CD8-positive, alpha-beta memory T cell (primary cell): ENCODE measurements at regions not wholly inside any gene's neighbourhood (a gene's known extent, or its start where the extent isn't known, plus 50 kb on each side); places are given as distances from the start of the nearest gene placed in this dataset.
A peak's percentile ranks its signal among the peaks of the same experiment; 100 is the strongest.

Experiments used
- CTCF ChIA-PET: fragments of 350-600 bp; sonication (Branson Sonifier 250); formaldehyde crosslinking; loops from one replicate; lab custom pipeline; 2021; ENCODE audit warnings: antibody characterized with exemption; lab: Charles Lee
- POLR2A ChIA-PET: fragments of 350-600 bp; sonication (Branson Sonifier 250); formaldehyde crosslinking; loops from one replicate; lab custom pipeline; 2021; ENCODE audit warnings: antibody characterized with exemption; lab: Charles Lee
- DNase-seq, 5 donors: peaks; one replicate each; pipeline versions ENCODE4 v3.0.0 to v3.0.0-alpha.2; 2020 to 2022; ENCODE audit warnings: mixed read lengths in 1 of 5
- H3K27ac ChIP-seq: one replicate; pipeline ENCODE4 v1.7.0; 2013; ENCODE audit warnings: low read depth, mild to moderate bottlenecking, low read length, moderate library complexity
- H3K27me3 ChIP-seq: 2 replicates; pipeline ENCODE4 v1.7.0; 2013; ENCODE audit warnings: low read length, mild to moderate bottlenecking; ENCODE audit not compliant: insufficient read depth, poor library complexity, severe bottlenecking
- H3K36me3 ChIP-seq: 2 replicates; pipeline ENCODE4 v1.7.0; 2013; ENCODE audit warnings: mild to moderate bottlenecking, low read length, moderate library complexity; ENCODE audit not compliant: insufficient read depth
- H3K4me1 ChIP-seq: 2 replicates; pipeline ENCODE4 v1.7.0; 2013; ENCODE audit warnings: mild to moderate bottlenecking, low read length, moderate library complexity; ENCODE audit not compliant: insufficient read depth
- H3K4me3 ChIP-seq: 2 replicates; pipeline ENCODE4 v1.7.0; 2013; ENCODE audit warnings: mild to moderate bottlenecking, low read length
- H3K9me3 ChIP-seq: 2 replicates; pipeline ENCODE4 v1.7.0; 2013; ENCODE audit warnings: mild to moderate bottlenecking, low read length
- H3K27ac Mint-ChIP-seq, 8 donors: one replicate each; pipeline ENCODE4 v1.8.0; 2020 to 2021; ENCODE audit warnings: mixed read lengths in 8 of 8, mild to moderate bottlenecking in 6 of 8, inconsistent platforms in 3 of 8, moderate library complexity in 3 of 8
- H3K27me3 Mint-ChIP-seq, 2 donors: one replicate each; pipeline ENCODE4 v1.8.0; 2020 to 2021; ENCODE audit warnings: mixed read lengths in 2 of 2, mild to moderate bottlenecking in 1 of 2, moderate library complexity in 1 of 2
- H3K36me3 Mint-ChIP-seq, 3 donors: one replicate each; pipeline ENCODE4 v1.8.0; 2020 to 2021; ENCODE audit warnings: mixed read lengths in 3 of 3, inconsistent platforms in 1 of 3, mild to moderate bottlenecking in 1 of 3
- H3K4me1 Mint-ChIP-seq, 3 donors: one replicate each; pipeline ENCODE4 v1.8.0; 2020 to 2021; ENCODE audit warnings: mixed read lengths in 3 of 3, inconsistent platforms in 1 of 3, mild to moderate bottlenecking in 1 of 3
- H3K4me3 Mint-ChIP-seq, 7 donors: one replicate each; pipeline ENCODE4 v1.8.0; 2020 to 2021; ENCODE audit warnings: mixed read lengths in 7 of 7, mild to moderate bottlenecking in 6 of 7, moderate library complexity in 4 of 7, inconsistent platforms in 2 of 7
- H3K9me3 Mint-ChIP-seq, 5 donors: one replicate each; pipeline ENCODE4 v1.8.0; 2020 to 2022; ENCODE audit warnings: mixed read lengths in 5 of 5, mild to moderate bottlenecking in 3 of 5, moderate library complexity in 2 of 5, inconsistent platforms in 1 of 5

GRCh38 chr9:126222835-126223431 lies 103.7 kb upstream of the MVB12B start:
- H3K4me3 ChIP-seq = no peak overlapping the region
- H3K27me3 ChIP-seq = peaks cover 6% of the 10 kb centered on the region
- no peak overlapping the region for H3K27ac Mint-ChIP-seq
- peaks cover 0 to 5% (median 0%) of the 10 kb centered on the region in 3 donors for H3K36me3 Mint-ChIP-seq
- H3K4me1 Mint-ChIP-seq = peaks cover 0 to 4% (median 0%) of the 10 kb centered on the region in 3 donors
- DNase-seq = no peak
- no peaks in the 10 kb centered on the region for H3K9me3 ChIP-seq
- POLR2A ChIA-PET = no interaction called here
- H3K36me3 ChIP-seq = no peaks in the 10 kb centered on the region
- CTCF ChIA-PET = no interaction called here
- H3K27me3 Mint-ChIP-seq = peaks cover 42 to 89% of the 10 kb centered on the region in 2 donors
- peaks cover 0 to 4% (median 0%) of the 10 kb centered on the region in 5 donors for H3K9me3 Mint-ChIP-seq
- H3K27ac ChIP-seq = no peak overlapping the region
- no peak overlapping the region for H3K4me3 Mint-ChIP-seq
- H3K4me1 ChIP-seq = no peaks in the 10 kb centered on the region

- CTCF ChIA-PET = no interaction called here
- POLR2A ChIA-PET = no interaction called here
- Histone ChIP-seq H3K4me3 (no peak overlapping the region), H3K27ac (no peak overlapping the region), H3K36me3 (no peaks in the 10 kb centered on the region), H3K27me3 (peaks cover 10% of the 10 kb centered on the region), H3K4me1 (no peaks in the 10 kb centered on the region), H3K9me3 (no peaks in the 10 kb centered on the region)
- Mint-ChIP-seq H3K27me3 (peaks cover 38 to 88% of the 10 kb centered on the region in 2 donors), H3K27ac (peak overlapping the region in 1 of 8 donors; percentile 36), H3K4me1 (peaks cover 5 to 6% (median 6%) of the 10 kb centered on the region in 3 donors), H3K9me3 (peaks cover 0 to 4% (median 0%) of the 10 kb centered on the region in 5 donors), H3K36me3 (no peaks in the 10 kb centered on the region), H3K4me3 (no peak overlapping the region)
- no peak for DNase-seq
These were observed 102.7 kb upstream of the MVB12B start for GRCh38 chr9:126223798-126224531.

GRCh38 chr9:126225611-126226609 lies 100.7 kb upstream of the MVB12B start:
- Histone ChIP-seq H3K36me3 (no peaks in the 10 kb centered on the region), H3K4me1 (no peaks in the 10 kb centered on the region), H3K9me3 (no peaks in the 10 kb centered on the region), H3K27ac (no peak overlapping the region), H3K4me3 (no peak overlapping the region), H3K27me3 (peaks cover 10% of the 10 kb centered on the region)
- Mint-ChIP-seq H3K9me3 (peaks cover 0 to 2% (median 0%) of the 10 kb centered on the region in 5 donors), H3K27me3 (peaks cover 32 to 82% of the 10 kb centered on the region in 2 donors), H3K36me3 (no peaks in the 10 kb centered on the region), H3K4me3 (no peak overlapping the region), H3K4me1 (peaks cover 5 to 6% (median 6%) of the 10 kb centered on the region in 3 donors), H3K27ac (no peak overlapping the region)
- ChIA-PET CTCF (no interaction called here), POLR2A (no interaction called here)
- DNase-seq = no peak

GRCh38 chr9:126226991-126227936 lies 99.4 kb upstream of the MVB12B start:
- ChIA-PET CTCF (interaction anchor here (0.9 to 4.3 kb wide), 2 partner anchors 669 to 820 kb away, joined by 3 to 22 read pairs; no protein-coding TSS in a partner anchor), POLR2A (no interaction called here)
- no peak overlapping the region for H3K4me3 ChIP-seq
- H3K4me3 Mint-ChIP-seq = no peak overlapping the region
- DNase-seq = peak in 1 of 5 donors; percentile 36
- H3K36me3 ChIP-seq = no peaks in the 10 kb centered on the region
- peaks cover 5 to 6% (median 6%) of the 10 kb centered on the region in 3 donors for H3K4me1 Mint-ChIP-seq
- H3K27me3 Mint-ChIP-seq = peaks cover 23 to 70% of the 10 kb centered on the region in 2 donors
- no peaks in the 10 kb centered on the region for H3K4me1 ChIP-seq
- H3K27ac Mint-ChIP-seq = no peak overlapping the region
- H3K9me3 ChIP-seq = no peaks in the 10 kb centered on the region
- no peak overlapping the region for H3K27ac ChIP-seq
- H3K9me3 Mint-ChIP-seq = no peaks in the 10 kb centered on the region
- H3K27me3 ChIP-seq = peaks cover 6% of the 10 kb centered on the region
- H3K36me3 Mint-ChIP-seq = no peaks in the 10 kb centered on the region

GRCh38 chr9:126228111-126228780 lies 98.4 kb upstream of the MVB12B start:
- H3K4me3 ChIP-seq = no peak overlapping the region
- H3K36me3 ChIP-seq = no peaks in the 10 kb centered on the region
- H3K4me1 Mint-ChIP-seq = peaks cover 5 to 6% (median 6%) of the 10 kb centered on the region in 3 donors
- no peak overlapping the region for H3K4me3 Mint-ChIP-seq
- H3K36me3 Mint-ChIP-seq = no peaks in the 10 kb centered on the region
- POLR2A ChIA-PET = no interaction called here
- no peak for DNase-seq
- no peaks in the 10 kb centered on the region for H3K4me1 ChIP-seq
- H3K27me3 Mint-ChIP-seq = peaks cover 20 to 67% of the 10 kb centered on the region in 2 donors
- no peak overlapping the region for H3K27ac ChIP-seq
- H3K9me3 Mint-ChIP-seq = no peaks in the 10 kb centered on the region
- CTCF ChIA-PET = interaction anchor here (0.9 to 4.3 kb wide), 2 partner anchors 670 to 821 kb away, joined by 3 to 22 read pairs; no protein-coding TSS in a partner anchor
- H3K9me3 ChIP-seq = no peaks in the 10 kb centered on the region
- H3K27me3 ChIP-seq = peaks cover 4% of the 10 kb centered on the region
- H3K27ac Mint-ChIP-seq = no peak overlapping the region

GRCh38 chr9:126228781-126229444 lies 97.7 kb upstream of the MVB12B start:
- POLR2A ChIA-PET = no interaction called here
- no peak overlapping the region for H3K4me3 ChIP-seq
- H3K4me1 ChIP-seq = no peaks in the 10 kb centered on the region
- Mint-ChIP-seq H3K4me1 (peaks cover 3 to 6% (median 5%) of the 10 kb centered on the region in 3 donors), H3K27ac (no peak overlapping the region), H3K36me3 (no peaks in the 10 kb centered on the region), H3K4me3 (no peak overlapping the region), H3K27me3 (peaks cover 16 to 63% of the 10 kb centered on the region in 2 donors), H3K9me3 (no peaks in the 10 kb centered on the region)
- H3K27me3 ChIP-seq = peaks cover 4% of the 10 kb centered on the region
- H3K36me3 ChIP-seq = no peaks in the 10 kb centered on the region
- H3K9me3 ChIP-seq = no peaks in the 10 kb centered on the region
- H3K27ac ChIP-seq = no peak overlapping the region
- peak; percentile 25 to 68 (median 44) for DNase-seq
- CTCF ChIA-PET = interaction anchor here (4.3 kb wide), 1 partner anchor 821 kb away, joined by 22 read pairs; no protein-coding TSS in a partner anchor
